22Rv1 (cell line): ENCODE measurements at regions not wholly inside any gene's neighbourhood (a gene's known extent, or its start where the extent isn't known, plus 50 kb on each side); places are given as distances from the start of the nearest gene placed in this dataset.

Experiments used
- ZFX ChIP-seq: fragments of 450-650 bp; IDR thresholded peaks from 2 replicates; pipeline ENCODE4 v1.6.1; 2017; ENCODE audit warnings: antibody characterized with exemption, borderline replicate concordance
- TF ChIP-seq, protein P1 (sequence below): fragments of 450-650 bp; IDR thresholded peaks from 2 replicates; pipeline ENCODE4 v1.5.1; 2017; ENCODE audit warnings: mild to moderate bottlenecking

DNA sequence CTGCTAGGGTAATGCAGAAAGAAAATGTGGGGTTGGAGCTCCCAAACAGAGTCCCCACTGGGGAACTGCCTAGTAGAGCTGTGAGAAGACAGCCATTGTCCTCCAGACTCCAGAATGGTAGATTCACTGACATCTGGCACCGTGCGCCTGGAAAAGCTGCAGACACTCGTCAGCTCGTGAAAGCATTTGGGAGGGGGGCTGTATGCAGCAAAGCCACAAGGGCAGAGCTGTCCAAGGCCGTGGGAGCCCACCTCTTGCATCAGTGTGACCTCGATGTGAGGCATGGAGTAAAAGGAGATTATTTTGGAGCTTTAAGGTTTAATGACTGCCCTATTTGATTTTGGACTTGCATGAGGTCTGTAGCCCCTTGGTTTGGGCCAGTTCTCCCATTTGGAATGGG, 242.9 kb downstream of the VGLL3 start:
- TF ChIP-seq, protein P1, sequence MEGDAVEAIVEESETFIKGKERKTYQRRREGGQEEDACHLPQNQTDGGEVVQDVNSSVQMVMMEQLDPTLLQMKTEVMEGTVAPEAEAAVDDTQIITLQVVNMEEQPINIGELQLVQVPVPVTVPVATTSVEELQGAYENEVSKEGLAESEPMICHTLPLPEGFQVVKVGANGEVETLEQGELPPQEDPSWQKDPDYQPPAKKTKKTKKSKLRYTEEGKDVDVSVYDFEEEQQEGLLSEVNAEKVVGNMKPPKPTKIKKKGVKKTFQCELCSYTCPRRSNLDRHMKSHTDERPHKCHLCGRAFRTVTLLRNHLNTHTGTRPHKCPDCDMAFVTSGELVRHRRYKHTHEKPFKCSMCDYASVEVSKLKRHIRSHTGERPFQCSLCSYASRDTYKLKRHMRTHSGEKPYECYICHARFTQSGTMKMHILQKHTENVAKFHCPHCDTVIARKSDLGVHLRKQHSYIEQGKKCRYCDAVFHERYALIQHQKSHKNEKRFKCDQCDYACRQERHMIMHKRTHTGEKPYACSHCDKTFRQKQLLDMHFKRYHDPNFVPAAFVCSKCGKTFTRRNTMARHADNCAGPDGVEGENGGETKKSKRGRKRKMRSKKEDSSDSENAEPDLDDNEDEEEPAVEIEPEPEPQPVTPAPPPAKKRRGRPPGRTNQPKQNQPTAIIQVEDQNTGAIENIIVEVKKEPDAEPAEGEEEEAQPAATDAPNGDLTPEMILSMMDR, result no peak
- no peak for TF ChIP-seq ZFX
